HG03159 (cell line): ENCODE measurements at regions not wholly inside any gene's neighbourhood (a gene's known extent, or its start where the extent isn't known, plus 50 kb on each side); places are given as distances from the start of the nearest gene placed in this dataset.
"Not testable (repeated sequence)": the region's sequence is repeated elsewhere in the genome, so short reads cannot be mapped to it uniquely, and the experiment has no call there.

ENCODE experiments used
- ATAC-seq: cut with Tn5 transposase; IDR thresholded peaks from one replicate; pipeline ENCODE4 v1.9.1; 2021; ENCODE audit warnings: mild to moderate bottlenecking, moderate library complexity; ENCODE audit not compliant: unreplicated experiment

- ATAC-seq = no peak
Measured at GRCh38 chr10:33965795-33966581, 631.5 kb upstream of the NRP1 start.

DNA sequence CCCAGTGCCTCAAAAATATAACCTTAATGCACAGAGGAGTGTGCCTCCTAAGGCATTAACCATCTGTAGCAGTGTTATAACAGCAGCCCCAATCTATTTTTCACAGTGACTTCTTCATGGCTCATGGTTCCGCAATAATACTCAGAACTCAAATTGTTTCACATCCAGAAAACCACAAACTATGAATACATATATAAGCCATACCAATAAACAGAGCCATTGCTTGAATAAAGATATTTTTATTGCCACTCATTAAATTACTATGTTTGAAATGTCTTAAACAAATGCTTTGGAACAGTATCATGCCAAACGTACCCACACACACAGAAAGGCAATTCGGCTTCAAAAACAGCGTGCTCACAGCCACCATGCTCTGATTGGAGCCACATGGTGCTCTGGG lies 629.3 kb upstream of the NRP1 start:
- ATAC-seq = no peak

DNA sequence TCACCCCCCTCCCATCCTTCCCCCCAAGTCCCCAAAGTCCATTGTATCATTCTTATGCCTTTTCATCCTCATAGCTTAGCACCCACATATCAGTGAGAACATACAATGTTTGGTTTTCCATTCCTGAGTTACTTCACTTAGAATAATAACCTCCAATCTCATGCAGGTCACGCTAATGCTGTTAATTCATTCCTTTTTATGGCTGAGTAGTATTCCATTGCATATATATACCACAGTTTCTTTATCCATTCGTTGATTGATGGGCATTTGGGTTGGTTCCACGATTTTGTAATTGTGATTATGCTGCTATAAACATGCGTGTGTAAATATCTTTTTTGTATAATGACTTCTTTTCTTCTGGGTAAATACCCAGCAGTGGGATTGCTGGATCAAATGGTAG lies 621.9 kb upstream of the NRP1 start:
- not testable (repeated sequence) for ATAC-seq

DNA sequence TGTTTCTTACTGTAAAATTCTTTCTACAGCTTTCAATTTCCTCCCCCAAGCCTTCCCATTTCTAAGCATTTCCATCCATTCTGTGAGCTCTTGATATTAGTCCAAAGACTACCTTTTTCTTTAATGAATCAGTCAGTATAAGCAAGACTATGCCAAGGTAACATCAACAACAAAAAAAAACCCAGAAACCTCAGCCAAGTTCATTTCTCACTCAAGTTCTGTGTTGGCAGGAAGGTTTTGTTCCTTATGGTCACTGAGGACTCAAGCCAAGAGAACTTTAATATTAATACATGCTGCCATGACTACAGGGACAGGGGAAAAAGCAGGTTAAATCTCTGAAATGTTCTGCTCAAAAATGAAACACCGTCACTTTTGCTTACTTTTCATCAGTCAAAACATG lies 621.2 kb upstream of the NRP1 start:
- ATAC-seq = no peak

DNA sequence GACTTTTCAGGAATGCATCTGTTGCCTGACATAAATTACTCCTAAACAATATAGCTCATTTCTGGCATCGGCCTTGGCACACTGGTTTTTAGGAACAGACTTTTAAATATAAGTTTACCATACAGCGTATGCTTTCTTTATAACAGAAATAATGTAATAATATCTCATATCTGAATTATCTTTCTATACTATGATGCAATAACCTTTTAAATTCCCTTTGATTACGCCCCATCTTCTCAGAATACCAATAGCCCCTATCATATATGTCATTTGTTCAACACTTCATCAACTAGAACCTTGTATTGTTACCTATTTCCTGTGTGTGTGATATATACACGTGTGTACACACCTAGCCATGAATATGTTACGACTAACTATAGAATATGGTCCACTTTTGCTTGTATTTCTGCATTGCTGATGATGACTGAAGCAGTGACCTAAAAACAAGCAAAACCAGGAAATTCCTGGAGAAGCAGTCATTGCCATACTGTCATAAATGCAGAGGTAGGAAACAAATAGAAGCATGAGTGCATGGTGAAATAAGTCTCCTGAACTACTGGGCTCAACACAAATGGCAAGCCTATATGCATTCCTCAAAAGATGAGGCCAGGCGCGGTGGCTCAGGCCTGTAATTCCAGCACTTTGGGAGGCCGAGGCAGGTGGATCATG lies 618.4 kb upstream of the NRP1 start:
- ATAC-seq = no peak

GRCh38 chr10:33950206-33950605 lies 615.7 kb upstream of the NRP1 start:
- no peak for ATAC-seq

DNA sequence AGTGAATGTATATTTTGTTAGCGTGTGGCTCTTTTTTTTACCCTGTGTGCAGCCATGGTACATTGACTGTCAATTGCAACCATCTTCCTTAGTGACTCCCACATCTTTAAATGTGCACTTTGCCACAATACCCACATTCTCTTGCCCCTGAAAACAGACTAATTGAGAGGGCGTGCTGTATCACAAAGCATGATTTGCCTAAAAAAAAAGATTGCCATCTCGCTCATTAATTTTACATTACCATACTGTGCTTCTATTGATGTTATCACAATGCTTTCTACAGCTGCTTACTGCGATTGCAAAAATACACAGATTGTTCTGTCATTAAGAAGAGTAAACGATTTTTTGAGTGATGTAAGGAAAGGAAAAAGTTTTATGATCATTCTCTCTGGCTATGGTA lies 613.1 kb upstream of the NRP1 start:
- ATAC-seq = no peak

GRCh38 chr10:33945051-33945450 lies 610.6 kb upstream of the NRP1 start:
- ATAC-seq = no peak

GRCh38 chr10:33942508-33942907 lies 608.0 kb upstream of the NRP1 start:
- no peak for ATAC-seq

- ATAC-seq = no peak
Measured at GRCh38 chr10:33939892-33940291, 605.4 kb upstream of the NRP1 start.

- ATAC-seq = no peak
Measured at GRCh38 chr10:33939410-33939809, 604.9 kb upstream of the NRP1 start.

DNA sequence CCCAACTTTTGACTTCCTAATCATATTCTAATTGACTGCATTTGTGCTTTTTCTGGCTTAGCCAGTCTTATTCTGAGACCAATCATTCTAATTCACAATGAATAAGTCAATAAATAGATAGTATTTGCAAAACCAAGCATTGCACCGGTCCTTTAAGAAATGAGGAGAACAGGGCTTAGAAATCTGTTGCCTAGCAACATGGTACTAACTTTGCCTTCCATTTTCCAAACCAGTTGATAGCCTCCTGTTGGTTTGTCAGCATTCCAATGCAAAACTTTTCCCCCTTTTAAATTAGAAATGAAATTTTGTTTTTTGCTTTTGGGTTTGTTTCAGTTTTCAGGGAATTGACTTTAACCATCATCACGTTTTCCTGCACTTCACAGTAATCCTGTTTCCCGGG lies 603.5 kb upstream of the NRP1 start:
- ATAC-seq = no peak

DNA sequence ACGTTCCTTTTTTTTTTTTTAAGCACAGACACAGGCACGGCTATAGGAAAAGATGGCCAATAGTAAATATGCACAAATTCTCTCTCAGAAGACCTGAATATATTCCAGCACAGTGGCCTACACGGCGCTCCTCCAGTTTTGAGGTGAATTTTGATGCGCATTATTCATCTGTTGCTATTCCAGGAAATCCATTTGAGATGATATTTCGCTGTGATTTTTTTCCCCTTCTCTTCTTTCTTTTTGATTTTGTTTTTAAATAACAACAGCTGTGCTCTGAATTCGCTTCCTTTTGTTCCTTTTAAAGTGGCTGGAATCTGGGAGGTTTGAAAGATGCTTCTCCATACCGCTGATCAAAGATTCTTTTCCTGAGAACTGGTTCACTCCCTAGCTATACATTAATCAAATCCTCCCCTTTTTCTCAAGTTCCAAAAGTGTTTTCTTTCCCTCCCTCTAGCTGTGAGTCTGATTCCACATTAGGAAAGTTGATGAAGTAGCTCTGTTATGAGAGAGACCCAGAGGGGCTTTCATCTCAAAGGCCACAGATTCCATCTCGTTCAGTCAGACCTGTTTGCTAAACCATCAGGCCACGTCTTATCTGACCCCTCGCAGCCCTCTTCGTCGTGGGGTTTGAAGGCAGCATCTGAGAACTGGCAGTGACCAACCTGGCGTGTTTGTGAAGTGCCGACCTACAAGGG lies 602.7 kb upstream of the NRP1 start:
- no peak for ATAC-seq

DNA sequence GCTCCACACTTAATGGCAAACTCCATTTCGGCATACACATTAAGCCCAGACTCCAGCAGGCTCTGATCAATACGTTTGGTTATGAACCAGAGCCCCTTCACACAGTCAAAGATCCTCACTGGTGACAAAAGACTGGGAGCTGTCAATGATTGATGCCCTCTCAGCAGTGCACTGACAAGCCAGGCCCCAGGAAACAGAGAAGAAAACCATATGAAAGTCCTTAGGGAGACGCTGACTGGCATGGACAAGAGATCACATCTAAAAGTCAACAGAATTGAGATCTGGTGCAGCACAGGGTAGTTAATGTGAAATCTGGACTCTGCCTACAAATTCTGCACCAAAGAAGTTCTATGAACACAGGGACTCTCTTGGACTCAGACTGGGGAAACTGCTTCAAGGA lies 600.9 kb upstream of the NRP1 start:
- ATAC-seq = no peak

DNA sequence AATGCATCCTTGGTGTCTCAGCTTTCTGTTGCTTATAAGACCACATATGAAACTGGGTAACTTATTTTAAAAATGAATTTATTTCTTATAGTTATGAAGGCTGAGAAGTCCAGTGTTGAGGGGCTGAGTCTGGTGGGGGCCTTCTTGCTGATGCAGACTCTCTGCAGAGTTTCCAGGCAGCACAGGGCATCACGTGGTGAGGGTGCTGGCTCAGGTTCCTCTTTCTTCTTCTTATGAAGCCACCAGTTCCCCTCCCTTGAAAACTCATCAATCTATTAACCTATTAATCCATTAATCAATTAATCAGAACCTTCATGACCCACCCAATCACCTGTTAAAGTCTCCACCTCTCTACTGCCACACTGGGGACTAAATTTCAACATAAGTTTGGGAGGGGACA lies 595.6 kb upstream of the NRP1 start:
- no peak for ATAC-seq

- no peak for ATAC-seq
Measured at GRCh38 chr10:33927347-33927746, 592.9 kb upstream of the NRP1 start.

DNA sequence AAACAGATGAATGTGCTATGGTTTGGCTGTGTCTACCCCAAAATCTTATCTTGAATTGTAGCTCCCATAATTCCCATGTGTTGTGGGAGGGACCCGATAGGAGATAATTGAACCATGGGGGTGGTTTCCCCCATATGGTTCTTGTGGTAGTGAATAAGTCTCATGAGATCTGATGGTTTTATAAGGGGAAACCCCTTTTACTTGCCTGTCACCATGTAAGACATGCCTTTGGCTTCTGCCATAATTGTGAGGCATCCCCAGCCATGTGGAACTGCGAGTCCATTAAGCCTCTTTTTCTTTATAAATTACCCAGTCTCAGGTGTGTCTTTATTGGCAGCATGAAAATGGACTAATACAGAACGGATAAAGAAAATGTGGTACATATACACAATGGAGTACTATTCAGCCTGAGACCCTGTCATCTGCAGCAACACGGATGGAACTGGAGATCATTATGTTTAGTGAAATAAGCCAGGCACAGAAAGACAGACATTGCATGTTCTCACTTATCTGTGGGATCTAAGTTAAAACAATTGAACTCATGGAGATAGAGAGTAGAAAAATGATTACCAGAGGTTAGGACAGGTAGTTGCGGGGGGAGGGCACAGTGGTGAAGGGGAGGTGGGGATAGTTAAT lies 587.6 kb upstream of the NRP1 start:
- no peak for ATAC-seq

DNA sequence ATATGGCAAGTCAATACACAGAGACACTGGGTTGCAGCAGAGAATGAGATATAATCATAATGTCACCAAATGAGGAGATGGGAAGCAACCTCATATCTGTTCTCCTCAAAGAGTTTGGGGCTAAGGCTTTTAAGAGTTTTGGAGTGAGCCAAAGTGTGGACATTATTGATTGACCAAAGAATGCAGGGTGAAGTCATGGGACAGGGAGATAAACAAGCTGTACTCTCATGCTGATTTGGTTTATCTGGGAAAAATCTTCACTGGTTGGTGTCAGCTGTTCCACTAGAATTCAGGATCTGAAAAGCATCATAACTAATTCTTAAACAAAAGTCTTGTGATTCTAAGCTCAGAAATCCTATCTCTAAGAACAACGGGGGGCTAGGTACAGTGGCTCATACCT lies 585.9 kb upstream of the NRP1 start:
- ATAC-seq = no peak

GRCh38 chr10:33919244-33919643 lies 584.8 kb upstream of the NRP1 start:
- ATAC-seq = no peak

DNA sequence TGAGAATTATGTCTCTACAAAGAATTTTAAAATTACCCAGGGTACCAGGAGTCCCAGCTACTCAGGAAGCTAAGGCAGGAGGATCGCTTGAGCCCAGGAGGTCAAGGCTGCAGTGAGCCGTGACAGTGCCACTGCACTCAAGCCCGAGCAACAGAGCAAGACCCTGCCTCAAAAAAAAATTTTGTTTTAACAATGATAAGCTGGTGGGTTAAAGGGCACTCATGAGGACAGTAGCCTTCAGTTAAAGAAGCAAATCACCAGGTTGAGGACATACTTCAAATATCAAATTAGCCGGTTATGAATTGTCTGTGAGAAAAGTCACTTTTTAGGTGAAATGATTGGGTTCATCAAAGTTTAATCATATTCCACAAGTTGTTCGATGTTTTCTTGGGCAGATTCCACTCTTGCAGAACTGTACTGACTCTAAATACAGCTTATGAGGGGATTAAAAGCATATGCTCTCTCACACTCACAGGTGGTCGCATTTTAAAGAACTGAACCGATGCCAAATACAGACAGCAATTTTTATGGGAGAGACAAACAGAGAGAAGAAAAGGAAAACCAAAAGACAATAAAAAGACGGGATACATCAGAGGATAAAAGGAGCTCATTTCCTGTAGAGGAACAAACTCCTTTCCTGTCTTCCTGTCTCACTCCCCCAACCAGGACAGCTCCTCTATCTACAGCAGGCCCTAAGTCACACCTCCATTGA lies 582.8 kb upstream of the NRP1 start:
- ATAC-seq = no peak

DNA sequence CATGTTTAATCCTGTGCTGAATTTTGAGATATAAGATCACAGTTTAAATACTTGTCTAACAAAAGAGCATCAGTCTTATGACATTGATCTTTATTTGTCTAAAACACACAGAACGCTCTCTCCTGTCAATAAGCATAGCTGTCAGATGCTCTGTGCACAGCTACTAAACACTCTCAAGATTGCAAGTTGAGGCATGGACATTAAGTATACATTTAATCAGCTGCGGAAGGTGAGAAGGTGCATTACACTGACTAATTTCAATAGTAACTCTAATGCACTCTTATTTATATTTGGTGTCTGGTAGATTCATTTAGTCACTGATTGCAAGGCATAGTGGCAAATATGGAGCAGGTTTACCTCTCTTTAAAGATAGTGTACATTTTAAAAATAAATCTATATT lies 580.3 kb upstream of the NRP1 start:
- no peak for ATAC-seq
